Putamen (tissue), 1 donor: ENCODE measurements at regions not wholly inside any gene's neighbourhood (a gene's known extent, or its start where the extent isn't known, plus 50 kb on each side); places are given as distances from the start of the nearest gene placed in this dataset.
"Not testable (repeated sequence)": the region's sequence is repeated elsewhere in the genome, so short reads cannot be mapped to it uniquely, and the experiment has no call there.

Experiments used
- DNase-seq: peaks from one replicate; pipeline ENCODE4 v3.0.0-alpha.2; 2016; ENCODE audit warnings: low spot score

GRCh38 chr17:27065588-27065987 lies 228.3 kb upstream of the WSB1 start:
- no peak for DNase-seq

- DNase-seq, result no peak
Observed at GRCh38 chr17:27066315-27066714, 227.6 kb upstream of the WSB1 start.

GRCh38 chr17:27069842-27070508 lies 223.9 kb upstream of the WSB1 start:
- no peak for DNase-seq

- DNase-seq, result no peak
Observed at GRCh38 chr17:27070836-27071235, 223.1 kb upstream of the WSB1 start.

- DNase-seq, result no peak
Observed at GRCh38 chr17:27072885-27073284, 221.0 kb upstream of the WSB1 start.

- DNase-seq, result no peak
Observed at GRCh38 chr17:27076814-27077213, 217.1 kb upstream of the WSB1 start.

GRCh38 chr17:27078296-27078695 lies 215.6 kb upstream of the WSB1 start:
- DNase-seq, result no peak

GRCh38 chr17:27079660-27080059 lies 214.3 kb upstream of the WSB1 start:
- DNase-seq, result no peak

GRCh38 chr17:27081002-27081638 lies 212.8 kb upstream of the WSB1 start:
- no peak for DNase-seq

GRCh38 chr17:27082023-27082774 lies 211.7 kb upstream of the WSB1 start:
- DNase-seq, result no peak

- no peak for DNase-seq
Observed at GRCh38 chr17:27082775-27083154, 211.1 kb upstream of the WSB1 start.

GRCh38 chr17:27083408-27084185 lies 210.3 kb upstream of the WSB1 start:
- no peak for DNase-seq

GRCh38 chr17:27085517-27085916 lies 208.4 kb upstream of the WSB1 start:
- DNase-seq, result no peak

- DNase-seq, result no peak
Observed at GRCh38 chr17:27086526-27086925, 207.4 kb upstream of the WSB1 start.

GRCh38 chr17:27087935-27088766 lies 205.8 kb upstream of the WSB1 start:
- no peak for DNase-seq

- no peak for DNase-seq
Observed at GRCh38 chr17:27088767-27089078, 205.2 kb upstream of the WSB1 start.

GRCh38 chr17:27089079-27089928 lies 204.6 kb upstream of the WSB1 start:
- not testable (repeated sequence) for DNase-seq

GRCh38 chr17:27089929-27090247 lies 204.0 kb upstream of the WSB1 start:
- no peak for DNase-seq

- not testable (repeated sequence) for DNase-seq
Observed at GRCh38 chr17:27090450-27091042, 203.4 kb upstream of the WSB1 start.

- DNase-seq, result no peak
Observed at GRCh38 chr17:27091043-27091497, 202.8 kb upstream of the WSB1 start.
